DMS114 treated with DMSO at 0.1 percent for 48 hours (cell line): ENCODE measurements at regions not wholly inside any gene's neighbourhood (a gene's known extent, or its start where the extent isn't known, plus 50 kb on each side); places are given as distances from the start of the nearest gene placed in this dataset.
"Not testable (repeated sequence)": the region's sequence is repeated elsewhere in the genome, so short reads cannot be mapped to it uniquely, and the experiment has no call there.

Experiments used
- DNase-seq: peaks from one replicate; lab custom pipeline; 2025; ENCODE audit not compliant: unreplicated experiment; lab: John Stamatoyannopoulos, UW

- DNase-seq, result no peak
Measured at GRCh38 chr1:88499671-88500070, 184.4 kb upstream of the PKN2 start.

- no peak for DNase-seq
Measured at GRCh38 chr1:88502886-88503285, 181.2 kb upstream of the PKN2 start.

GRCh38 chr1:88503646-88504045, 180.4 kb upstream of the PKN2 start:
- DNase-seq, result no peak

GRCh38 chr1:88504601-88505000, 179.5 kb upstream of the PKN2 start:
- no peak for DNase-seq

GRCh38 chr1:88509379-88509778, 174.7 kb upstream of the PKN2 start:
- DNase-seq, result no peak

- no peak for DNase-seq
Measured at GRCh38 chr1:88514544-88515060, 169.5 kb upstream of the PKN2 start.

GRCh38 chr1:88517499-88517898, 166.6 kb upstream of the PKN2 start:
- not testable (repeated sequence) for DNase-seq

- DNase-seq, result no peak
Measured at GRCh38 chr1:88519156-88519555, 164.9 kb upstream of the PKN2 start.

GRCh38 chr1:88523854-88524528, 160.1 kb upstream of the PKN2 start:
- no peak for DNase-seq

GRCh38 chr1:88526456-88526855, 157.6 kb upstream of the PKN2 start:
- no peak for DNase-seq

- DNase-seq, result no peak
Measured at GRCh38 chr1:88528792-88529191, 155.3 kb upstream of the PKN2 start.

GRCh38 chr1:88529581-88529980, 154.5 kb upstream of the PKN2 start:
- no peak for DNase-seq

- no peak for DNase-seq
Measured at GRCh38 chr1:88530246-88530645, 153.8 kb upstream of the PKN2 start.

GRCh38 chr1:88537787-88538186, 146.3 kb upstream of the PKN2 start:
- no peak for DNase-seq

GRCh38 chr1:88538222-88538899, 145.7 kb upstream of the PKN2 start:
- DNase-seq, result no peak

- no peak for DNase-seq
Measured at GRCh38 chr1:88540255-88540654, 143.8 kb upstream of the PKN2 start.

GRCh38 chr1:88541596-88541995, 142.5 kb upstream of the PKN2 start:
- DNase-seq, result no peak

GRCh38 chr1:88544195-88544594, 139.9 kb upstream of the PKN2 start:
- DNase-seq, result no peak

- DNase-seq, result peak; percentile 7
Measured at GRCh38 chr1:88549536-88549935, 134.5 kb upstream of the PKN2 start.

- DNase-seq, result peak; percentile 4
Measured at GRCh38 chr1:88552226-88552625, 131.8 kb upstream of the PKN2 start.

GRCh38 chr1:88557014-88557413, 127.1 kb upstream of the PKN2 start:
- DNase-seq, result no peak

- no peak for DNase-seq
Measured at GRCh38 chr1:88560621-88561020, 123.5 kb upstream of the PKN2 start.

GRCh38 chr1:88562991-88563390, 121.1 kb upstream of the PKN2 start:
- DNase-seq, result no peak
